GM23338 (cell line): ENCODE measurements at regions not wholly inside any gene's neighbourhood (a gene's known extent, or its start where the extent isn't known, plus 50 kb on each side); places are given as distances from the start of the nearest gene placed in this dataset.

ENCODE experiments used
- ATAC-seq: fragments of 200-7000 bp; cut with Tn5 transposase; 3 replicates; pipeline ENCODE4 v1.9.1; 2020
- DNase-seq: peaks from one replicate; pipeline ENCODE4 v3.0.0-alpha.2; 2015; ENCODE audit warnings: low spot score
- H2AFZ ChIP-seq: fragments of 200-600 bp; sonication (generic); 2 replicates; pipeline ENCODE4 v1.8.0; 2016; ENCODE audit warnings: antibody characterized with exemption, mild to moderate bottlenecking, moderate library complexity
- H3F3A ChIP-seq: fragments of 200-600 bp; sonication (generic); replicated peaks from 2 replicates; pipeline ENCODE4 v1.8.0; 2017; ENCODE audit warnings: antibody characterized with exemption, mixed run types, low read depth
- H3K27ac ChIP-seq: fragments of 200-600 bp; sonication (generic); 2 replicates; pipeline ENCODE4 v1.6.1; 2016; ENCODE audit warnings: low read depth
- H3K27me3 ChIP-seq: fragments of 200-600 bp; sonication (generic); 2 replicates; pipeline ENCODE4 v1.8.0; 2016; ENCODE audit warnings: mild to moderate bottlenecking, mixed run types, moderate library complexity; ENCODE audit not compliant: insufficient read depth
- H3K36me3 ChIP-seq: fragments of 200-600 bp; sonication (generic); 2 replicates; pipeline ENCODE4 v1.8.0; 2016; ENCODE audit warnings: mild to moderate bottlenecking; ENCODE audit not compliant: insufficient read depth
- H3K4me1 ChIP-seq: fragments of 200-600 bp; sonication (generic); 2 replicates; pipeline ENCODE4 v1.8.0; 2016; ENCODE audit warnings: mild to moderate bottlenecking, moderate library complexity; ENCODE audit not compliant: insufficient read depth
- H3K4me2 ChIP-seq: fragments of 200-600 bp; sonication (generic); 2 replicates; pipeline ENCODE4 v1.7.1; 2017; ENCODE audit warnings: mixed run types
- H3K4me3 ChIP-seq: fragments of 200-600 bp; sonication (generic); 2 replicates; pipeline ENCODE4 v1.6.1; 2016; ENCODE audit warnings: mixed run types
- H3K79me2 ChIP-seq: fragments of 200-600 bp; sonication (generic); replicated peaks from 2 replicates; pipeline ENCODE4 v1.8.0; 2017; ENCODE audit warnings: mild to moderate bottlenecking; ENCODE audit not compliant: insufficient read depth
- H3K9me2 ChIP-seq: fragments of 200-600 bp; sonication (generic); 2 replicates; pipeline ENCODE4 v1.8.0; 2017; ENCODE audit not compliant: insufficient read depth
- H4K20me1 ChIP-seq: fragments of 200-600 bp; sonication (generic); replicated peaks from 2 replicates; pipeline ENCODE4 v1.8.0; 2017; ENCODE audit warnings: mild to moderate bottlenecking; ENCODE audit not compliant: insufficient read depth
- H3K27ac Mint-ChIP-seq: 2 replicates; pipeline ENCODE4 v1.8.0; 2020; ENCODE audit warnings: inconsistent platforms, mild to moderate bottlenecking, moderate library complexity, mixed read lengths
- H3K27me3 Mint-ChIP-seq: 3 replicates; pipeline ENCODE4 v1.8.0; 2022; ENCODE audit warnings: low read depth, mild to moderate bottlenecking, moderate library complexity, mixed read lengths, inconsistent platforms; ENCODE audit not compliant: insufficient read depth, poor library complexity
- H3K36me3 Mint-ChIP-seq: 3 replicates; pipeline ENCODE4 v1.8.0; 2021; ENCODE audit warnings: low read depth, mild to moderate bottlenecking, inconsistent platforms, moderate library complexity, mixed read lengths
- H3K4me1 Mint-ChIP-seq: 3 replicates; pipeline ENCODE4 v1.8.0; 2020; ENCODE audit warnings: mild to moderate bottlenecking, inconsistent platforms, mixed read lengths
- H3K4me3 Mint-ChIP-seq: 3 replicates; pipeline ENCODE4 v1.8.0; 2021; ENCODE audit warnings: moderate library complexity, mild to moderate bottlenecking, inconsistent platforms, mixed read lengths
- H3K9me3 Mint-ChIP-seq: 3 replicates; pipeline ENCODE4 v1.8.0; 2020; ENCODE audit warnings: moderate library complexity, mild to moderate bottlenecking, inconsistent platforms, mixed read lengths
- CREB1 ChIP-seq: fragments of 250-450 bp; sonication (Bioruptor Pico); IDR thresholded peaks from 2 replicates; pipeline ENCODE4 v1.5.0; 2020; ENCODE audit warnings: low read depth, mild to moderate bottlenecking, moderate library complexity
- CTCF ChIP-seq, 2 experiments: fragments of 200-600 bp in 1 of 2; sonication (generic) in 1 of 2; conservative IDR thresholded peaks; 2 replicates each; pipeline versions ENCODE4 v1.5.1 to v1.6.1; 2016 to 2017; ENCODE audit warnings: antibody characterized with exemption in 2 of 2, low read depth in 2 of 2, mild to moderate bottlenecking in 2 of 2, moderate library complexity in 1 of 2
- ETS1 ChIP-seq: IDR thresholded peaks from 2 replicates; pipeline ENCODE4 v1.6.1; 2016; ENCODE audit warnings: antibody characterized with exemption
- EZH2 ChIP-seq: fragments of 200-600 bp; sonication (generic); IDR thresholded peaks from one replicate; pipeline ENCODE4 v1.8.0; 2017; ENCODE audit warnings: antibody characterized with exemption, mild to moderate bottlenecking, low read depth; ENCODE audit not compliant: unreplicated experiment
- EZH2phosphoT487 ChIP-seq: fragments of 200-600 bp; sonication (generic); IDR thresholded peaks from one replicate; pipeline ENCODE4 v1.8.1; 2018; ENCODE audit warnings: antibody characterized with exemption; ENCODE audit not compliant: unreplicated experiment
- JUNB ChIP-seq: IDR thresholded peaks from one replicate; pipeline ENCODE4 v1.6.1; 2016; ENCODE audit warnings: antibody characterized with exemption; ENCODE audit not compliant: unreplicated experiment
- NANOG ChIP-seq: IDR thresholded peaks from 2 replicates; pipeline ENCODE4 v1.6.1; 2016; ENCODE audit warnings: antibody characterized with exemption, borderline replicate concordance
- POLR2AphosphoS5 ChIP-seq: IDR thresholded peaks from 2 replicates; pipeline ENCODE4 v1.6.1; 2016; ENCODE audit warnings: antibody characterized with exemption, low read depth
- REST ChIP-seq: IDR thresholded peaks from one replicate; pipeline ENCODE4 v1.6.1; 2018; ENCODE audit warnings: antibody characterized with exemption; ENCODE audit not compliant: unreplicated experiment
- STAT1 ChIP-seq: IDR thresholded peaks from one replicate; pipeline ENCODE4 v1.6.1; 2016; ENCODE audit warnings: antibody characterized with exemption; ENCODE audit not compliant: unreplicated experiment
- ZNF114 ChIP-seq: fragments of 250-450 bp; sonication (Bioruptor Pico); IDR thresholded peaks from 2 replicates; pipeline ENCODE4 v1.5.0; 2020; ENCODE audit warnings: mild to moderate bottlenecking, moderate library complexity
- ZNF331 ChIP-seq: fragments of 250-450 bp; sonication (Bioruptor Pico); IDR thresholded peaks from 2 replicates; pipeline ENCODE4 v1.5.0; 2020; ENCODE audit warnings: low read depth, mild to moderate bottlenecking, moderate library complexity

- TF ChIP-seq REST = no peak
- TF ChIP-seq STAT1 = no peak
These were observed 234.9 kb upstream of the ARHGAP20 start (continued) for GRCh38 chr11:110947096-110947495.

GRCh38 chr11:110939471-110939870, 227.2 kb upstream of the ARHGAP20 start:
- Histone ChIP-seq H3K4me3 (no peak overlapping the region), H4K20me1 (no peaks in the 10 kb centered on the region), H3K36me3 (no peaks in the 10 kb centered on the region), H3K27ac (no peak overlapping the region), H3K27me3 (no peaks in the 10 kb centered on the region), H3F3A (no peaks in the 10 kb centered on the region), H2AFZ (no peak overlapping the region), H3K4me1 (no peaks in the 10 kb centered on the region), H3K9me2 (0 out of 2 replicates have a peak, but pooled peaks cover 3% of the 10 kb centered on the region), H3K4me2 (no peak overlapping the region), H3K79me2 (no peaks in the 10 kb centered on the region)
- Mint-ChIP-seq H3K9me3 (no peaks in the 10 kb centered on the region), H3K27me3 (peaks cover 2% of the 10 kb centered on the region), H3K4me1 (no peaks in the 10 kb centered on the region), H3K36me3 (no peaks in the 10 kb centered on the region), H3K27ac (no peak overlapping the region), H3K4me3 (no peak overlapping the region)
- DNase-seq = no peak
- ATAC-seq = no peak
- TF ChIP-seq JUNB (no peak), CTCF (conservative IDR thresholded peaks at IDR 0.05; ENCODE audit: low read depth in 2 of 2) (no peak), POLR2AphosphoS5 (no peak), REST (no peak), ETS1 (no peak), CREB1 (CRISPR knock-in tag) (no peak), STAT1 (no peak), ZNF114 (no peak), EZH2phosphoT487 (no peak), NANOG (no peak), EZH2 (no peak), ZNF331 (CRISPR knock-in tag) (no peak)
